Sigmoid colon (tissue), 4 donors: ENCODE measurements at regions not wholly inside any gene's neighbourhood (a gene's known extent, or its start where the extent isn't known, plus 50 kb on each side); places are given as distances from the start of the nearest gene placed in this dataset.

ENCODE experiments used
- POLR2AphosphoS5 ChIP-seq, 4 donors: sonication (generic); formaldehyde crosslinking; IDR thresholded peaks; one replicate each; pipeline ENCODE4 v1.6.1; 2017; ENCODE audit warnings: antibody characterized with exemption in 4 of 4
- TF ChIP-seq, protein P1 (sequence below), 4 experiments: fragments of 450-650 bp in 3 of 4; fragments of 200-600 bp in 1 of 4; IDR thresholded peaks; one replicate each; pipeline ENCODE4 v1.5.1; 2016 to 2019; ENCODE audit warnings: antibody characterized with exemption in 4 of 4, mild to moderate bottlenecking in 3 of 4, moderate library complexity in 2 of 4

DNA sequence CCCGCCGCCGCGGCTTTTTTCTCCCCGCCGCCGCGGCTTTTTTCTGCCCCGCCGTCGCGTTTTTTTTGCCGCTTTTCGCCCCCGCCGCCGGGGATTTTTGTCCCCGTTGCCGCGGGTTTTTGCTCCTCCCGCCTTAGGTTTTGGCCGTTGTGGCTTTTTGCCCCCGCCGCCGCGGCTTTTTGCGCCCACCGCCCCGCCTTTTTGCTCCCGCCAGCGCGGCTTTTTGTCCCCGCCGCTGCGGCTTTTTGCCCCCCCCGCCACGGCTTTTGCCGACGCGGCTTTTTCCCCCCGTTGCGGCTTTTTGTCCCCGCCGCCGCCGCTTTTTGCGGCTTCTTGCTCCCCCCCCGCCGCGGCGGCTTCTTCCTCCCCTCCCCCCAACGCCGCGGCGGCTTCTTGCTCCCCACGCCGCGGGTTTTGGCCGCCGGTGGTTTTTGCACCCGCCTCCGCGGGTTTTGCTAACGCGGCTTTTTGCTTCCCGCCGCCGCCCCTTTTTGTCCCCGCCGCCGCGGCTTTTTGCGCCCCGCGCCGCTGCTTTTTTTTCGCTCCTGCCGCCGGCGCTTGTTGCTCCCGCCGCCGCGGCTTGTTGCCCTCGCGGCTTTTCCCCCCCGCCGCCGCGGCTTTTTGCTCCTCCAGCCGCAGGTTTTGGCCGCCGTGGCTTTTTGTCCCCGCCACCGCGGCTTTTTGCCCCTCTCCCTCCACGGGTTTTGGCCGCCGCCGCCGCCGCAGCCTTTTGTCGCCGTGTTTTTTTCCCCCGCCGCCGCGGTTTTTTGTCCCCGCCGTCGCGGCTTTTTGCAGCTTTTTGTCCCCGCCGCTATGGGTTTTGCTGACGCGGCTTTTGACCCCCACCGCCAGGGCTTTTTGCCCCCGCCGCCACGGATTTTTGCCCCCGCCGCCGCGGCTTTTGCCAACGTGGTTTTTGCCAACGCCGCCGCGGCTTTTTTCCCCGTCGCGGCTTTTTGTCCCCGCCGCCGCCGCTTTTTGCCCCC is 150.3 kb downstream of the KCNJ18 start:
- TF ChIP-seq, protein P1, sequence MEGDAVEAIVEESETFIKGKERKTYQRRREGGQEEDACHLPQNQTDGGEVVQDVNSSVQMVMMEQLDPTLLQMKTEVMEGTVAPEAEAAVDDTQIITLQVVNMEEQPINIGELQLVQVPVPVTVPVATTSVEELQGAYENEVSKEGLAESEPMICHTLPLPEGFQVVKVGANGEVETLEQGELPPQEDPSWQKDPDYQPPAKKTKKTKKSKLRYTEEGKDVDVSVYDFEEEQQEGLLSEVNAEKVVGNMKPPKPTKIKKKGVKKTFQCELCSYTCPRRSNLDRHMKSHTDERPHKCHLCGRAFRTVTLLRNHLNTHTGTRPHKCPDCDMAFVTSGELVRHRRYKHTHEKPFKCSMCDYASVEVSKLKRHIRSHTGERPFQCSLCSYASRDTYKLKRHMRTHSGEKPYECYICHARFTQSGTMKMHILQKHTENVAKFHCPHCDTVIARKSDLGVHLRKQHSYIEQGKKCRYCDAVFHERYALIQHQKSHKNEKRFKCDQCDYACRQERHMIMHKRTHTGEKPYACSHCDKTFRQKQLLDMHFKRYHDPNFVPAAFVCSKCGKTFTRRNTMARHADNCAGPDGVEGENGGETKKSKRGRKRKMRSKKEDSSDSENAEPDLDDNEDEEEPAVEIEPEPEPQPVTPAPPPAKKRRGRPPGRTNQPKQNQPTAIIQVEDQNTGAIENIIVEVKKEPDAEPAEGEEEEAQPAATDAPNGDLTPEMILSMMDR (IDR thresholded peaks at IDR 0.05) = no peak
- no peak for TF ChIP-seq POLR2AphosphoS5 (IDR thresholded peaks at IDR 0.05)
